ENCODE measurements at regions not wholly inside any gene's neighbourhood (a gene's known extent, or its start where the extent isn't known, plus 50 kb on each side); places are given as distances from the start of the nearest gene placed in this dataset.

DNA sequence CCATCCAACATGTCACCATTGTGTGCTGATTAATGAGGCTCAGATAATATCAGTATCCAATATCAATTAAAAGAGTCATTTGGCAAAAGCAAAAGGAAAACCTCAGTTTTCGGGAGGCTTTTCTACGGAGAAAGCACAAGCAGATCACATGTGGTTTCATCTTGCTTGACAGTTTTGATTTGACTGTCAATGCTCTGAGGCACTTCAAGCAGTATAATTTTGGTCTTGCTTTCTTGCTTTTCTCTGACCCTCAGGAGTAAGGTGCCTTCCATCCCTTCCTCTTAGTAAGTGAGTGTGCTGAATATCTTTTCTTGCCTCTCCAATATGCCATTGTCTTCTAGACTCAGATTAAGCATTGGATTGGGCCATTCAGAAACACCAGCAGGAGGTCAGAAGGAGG, 115.5 kb upstream of the CALCR start:
- Histone ChIP-seq H2BK12ac (ENCODE audit: insufficient read length, low read depth, low read length) (no peak overlapping the region), H3K23ac (ENCODE audit: insufficient read length, low read depth, low read length) (no peak overlapping the region), H3K27ac (ENCODE audit: insufficient read length, low read depth, low read length) (no peak overlapping the region), H3K4me1 (ENCODE audit: insufficient read depth, low read length) (no peaks in the 10 kb centered on the region), H2BK5ac (ENCODE audit: insufficient read length, low read length) (no peak overlapping the region), H2AK5ac (ENCODE audit: insufficient read length, low read length) (no peak overlapping the region), H3K9me3 (ENCODE audit: control insufficient read depth, low read depth, low read length) (no peaks in the 10 kb centered on the region), H3K79me2 (ENCODE audit: insufficient read depth, low read length) (no peaks in the 10 kb centered on the region), H3K9ac (ENCODE audit: extremely low read depth, insufficient read length, low read length) (no peak overlapping the region), H3K27me3 (ENCODE audit: insufficient read depth, low read length) (no peaks in the 10 kb centered on the region), H3K14ac (ENCODE audit: insufficient read depth, low read length) (no peak overlapping the region), H3K4me2 (ENCODE audit: insufficient read depth, insufficient read length, low read length) (no peak overlapping the region), H4K5ac (ENCODE audit: insufficient read length, low read depth, low read length) (no peak overlapping the region), H3K56ac (ENCODE audit: insufficient read length, low read depth, low read length) (no peak overlapping the region), H3K79me1 (ENCODE audit: insufficient read depth, low read depth, low read length, poor library complexity, severe bottlenecking) (no peaks in the 10 kb centered on the region), H3K18ac (ENCODE audit: insufficient read length, low read depth, low read length) (no peak overlapping the region), H3T11ph (ENCODE audit: low read length) (no peak overlapping the region), H4K8ac (replicated peaks; ENCODE audit: insufficient read length, low read depth, low read length) (no peak overlapping the region), H4K91ac (ENCODE audit: insufficient read length, low read depth, low read length) (no peak overlapping the region), H2AFZ (ENCODE audit: low read length) (no peak overlapping the region), H3K4ac (ENCODE audit: low read depth, low read length) (no peak overlapping the region), H2BK15ac (ENCODE audit: low read depth, low read length) (no peak overlapping the region), H3K23me2 (ENCODE audit: insufficient read length, low read depth, low read length, poor library complexity, severe bottlenecking) (no peaks in the 10 kb centered on the region), H4K20me1 (ENCODE audit: control insufficient read depth, insufficient read depth, insufficient read length) (no peaks in the 10 kb centered on the region), H2BK120ac (ENCODE audit: low read depth, low read length, poor library complexity, severe bottlenecking) (no peak overlapping the region), H2BK20ac (ENCODE audit: low read depth, low read length, poor library complexity, severe bottlenecking) (no peak overlapping the region)
- no peak for DNase-seq
- no peak overlapping the region for H3K27ac Mint-ChIP-seq
- peaks cover 4 to 8% of the 10 kb centered on the region in 2 experiments; a peak in 3 of 4 replicates for H3K4me1 Mint-ChIP-seq
- no peaks in the 10 kb centered on the region for H3K27me3 Mint-ChIP-seq (ENCODE audit: low read depth)
- H3K36me3 Mint-ChIP-seq (ENCODE audit: insufficient read depth in 1 of 3, low read depth in 3 of 3) = no peaks in the 10 kb centered on the region
- no peak for TF ChIP-seq CTCF (conservative IDR thresholded peaks at IDR 0.05)
- H3K9me3 Mint-ChIP-seq = no peaks in the 10 kb centered on the region
- no CpG with 5 or more reads among the region's 2 CpGs for WGBS (ENCODE audit: extremely low coverage, insufficient read length, low lambda C conversion rate)
- H3K4me3 Mint-ChIP-seq = no peak overlapping the region

Data from H9 (cell line).